ENCODE measurements at regions not wholly inside any gene's neighbourhood (a gene's known extent, or its start where the extent isn't known, plus 50 kb on each side); places are given as distances from the start of the nearest gene placed in this dataset.

DNA sequence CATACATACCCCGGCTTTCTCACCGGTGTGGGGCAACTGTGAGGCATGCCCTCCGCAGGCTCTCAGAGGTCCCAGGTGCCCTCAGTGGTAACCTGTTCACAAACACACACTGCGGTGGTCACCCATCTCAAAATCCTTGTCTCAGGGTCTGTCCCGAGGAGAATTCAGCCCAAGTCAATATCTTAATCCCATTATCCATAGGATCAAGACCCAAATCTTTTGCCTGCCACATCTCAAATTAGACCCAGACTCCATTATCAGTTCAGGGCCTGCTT, 140.8 kb downstream of the CDC5L start:
- TF ChIP-seq, protein P1, sequence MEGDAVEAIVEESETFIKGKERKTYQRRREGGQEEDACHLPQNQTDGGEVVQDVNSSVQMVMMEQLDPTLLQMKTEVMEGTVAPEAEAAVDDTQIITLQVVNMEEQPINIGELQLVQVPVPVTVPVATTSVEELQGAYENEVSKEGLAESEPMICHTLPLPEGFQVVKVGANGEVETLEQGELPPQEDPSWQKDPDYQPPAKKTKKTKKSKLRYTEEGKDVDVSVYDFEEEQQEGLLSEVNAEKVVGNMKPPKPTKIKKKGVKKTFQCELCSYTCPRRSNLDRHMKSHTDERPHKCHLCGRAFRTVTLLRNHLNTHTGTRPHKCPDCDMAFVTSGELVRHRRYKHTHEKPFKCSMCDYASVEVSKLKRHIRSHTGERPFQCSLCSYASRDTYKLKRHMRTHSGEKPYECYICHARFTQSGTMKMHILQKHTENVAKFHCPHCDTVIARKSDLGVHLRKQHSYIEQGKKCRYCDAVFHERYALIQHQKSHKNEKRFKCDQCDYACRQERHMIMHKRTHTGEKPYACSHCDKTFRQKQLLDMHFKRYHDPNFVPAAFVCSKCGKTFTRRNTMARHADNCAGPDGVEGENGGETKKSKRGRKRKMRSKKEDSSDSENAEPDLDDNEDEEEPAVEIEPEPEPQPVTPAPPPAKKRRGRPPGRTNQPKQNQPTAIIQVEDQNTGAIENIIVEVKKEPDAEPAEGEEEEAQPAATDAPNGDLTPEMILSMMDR (IDR thresholded peaks at IDR 0.05; ENCODE audit: borderline replicate concordance, extremely low read depth, low read length, poor library complexity, severe bottlenecking): no peak
- TF ChIP-seq EZH2 (IDR thresholded peaks at IDR 0.05; ENCODE audit: borderline replicate concordance, low read depth, low read length, severe bottlenecking): no peak
